ENCODE measurements at regions not wholly inside any gene's neighbourhood (a gene's known extent, or its start where the extent isn't known, plus 50 kb on each side); places are given as distances from the start of the nearest gene placed in this dataset.

DNA sequence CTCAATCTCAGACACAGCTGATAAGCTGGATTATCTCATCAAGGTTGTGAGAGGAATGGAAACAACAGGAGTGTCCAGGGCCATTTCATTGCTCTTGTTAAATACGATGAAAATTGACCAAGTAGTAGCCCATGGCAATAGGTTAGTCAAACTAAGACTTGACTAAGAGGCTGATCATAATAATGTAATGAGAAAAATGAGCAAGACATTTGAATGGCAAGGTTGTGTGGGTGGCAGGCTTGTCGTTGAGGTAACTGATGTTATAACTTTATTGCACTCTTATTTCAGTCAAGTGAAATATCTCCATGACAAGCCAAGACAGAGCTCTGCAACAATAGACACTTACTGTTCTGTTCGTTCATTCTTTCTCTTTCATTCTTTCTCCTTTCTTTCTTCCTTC is 532.0 kb downstream of the GATA3 start:
- ChIA-PET CTCF (no interaction called here), POLR2A (no interaction called here)
- TF ChIP-seq, protein P1, sequence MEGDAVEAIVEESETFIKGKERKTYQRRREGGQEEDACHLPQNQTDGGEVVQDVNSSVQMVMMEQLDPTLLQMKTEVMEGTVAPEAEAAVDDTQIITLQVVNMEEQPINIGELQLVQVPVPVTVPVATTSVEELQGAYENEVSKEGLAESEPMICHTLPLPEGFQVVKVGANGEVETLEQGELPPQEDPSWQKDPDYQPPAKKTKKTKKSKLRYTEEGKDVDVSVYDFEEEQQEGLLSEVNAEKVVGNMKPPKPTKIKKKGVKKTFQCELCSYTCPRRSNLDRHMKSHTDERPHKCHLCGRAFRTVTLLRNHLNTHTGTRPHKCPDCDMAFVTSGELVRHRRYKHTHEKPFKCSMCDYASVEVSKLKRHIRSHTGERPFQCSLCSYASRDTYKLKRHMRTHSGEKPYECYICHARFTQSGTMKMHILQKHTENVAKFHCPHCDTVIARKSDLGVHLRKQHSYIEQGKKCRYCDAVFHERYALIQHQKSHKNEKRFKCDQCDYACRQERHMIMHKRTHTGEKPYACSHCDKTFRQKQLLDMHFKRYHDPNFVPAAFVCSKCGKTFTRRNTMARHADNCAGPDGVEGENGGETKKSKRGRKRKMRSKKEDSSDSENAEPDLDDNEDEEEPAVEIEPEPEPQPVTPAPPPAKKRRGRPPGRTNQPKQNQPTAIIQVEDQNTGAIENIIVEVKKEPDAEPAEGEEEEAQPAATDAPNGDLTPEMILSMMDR (IDR thresholded peaks at IDR 0.05; ENCODE audit: low read depth, low read length), result no peak

DNA sequence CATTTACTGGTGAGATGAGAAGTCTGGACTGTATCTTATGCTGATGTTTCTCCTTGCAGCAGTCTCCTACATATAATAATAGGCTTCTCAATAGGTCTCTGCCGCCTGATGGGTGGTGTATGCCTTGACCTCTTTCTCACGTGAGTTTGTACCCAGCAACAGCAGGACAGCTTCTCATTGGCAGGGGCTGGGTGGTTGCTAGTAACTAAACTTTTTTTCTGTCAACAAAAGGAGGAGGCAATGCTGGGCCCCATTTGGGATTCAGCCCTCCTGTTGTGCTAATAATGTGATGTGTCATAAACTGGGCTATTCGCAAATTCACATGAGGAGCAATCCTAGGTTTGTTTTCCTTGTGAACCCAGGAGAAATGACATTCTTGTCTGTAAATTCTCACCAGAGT is 533.6 kb downstream of the GATA3 start:
- no peak overlapping the region for H3K27ac ChIP-seq (ENCODE audit: low read depth, low read length)
- TF ChIP-seq, protein P1 (IDR thresholded peaks at IDR 0.05; ENCODE audit: low read depth, low read length), result no peak
- H3K27me3 ChIP-seq (ENCODE audit: control insufficient read depth, insufficient read depth, low read length), result no peaks in the 10 kb centered on the region
- POLR2A ChIA-PET, result no interaction called here
- H3K4me3 ChIP-seq (ENCODE audit: low read depth, low read length), result no peak overlapping the region
- peaks cover 14% of the 10 kb centered on the region for H3K9me3 ChIP-seq (ENCODE audit: control insufficient read depth, insufficient read depth, low read length)
- CTCF ChIA-PET, result no interaction called here
- DNase-seq (ENCODE audit: low read depth, low spot score), result no peak

More for the DNA sequence above, 532.0 kb downstream of the GATA3 start:
- no peak for DNase-seq (ENCODE audit: low read depth, low spot score)
- Histone ChIP-seq H3K27me3 (ENCODE audit: control insufficient read depth, insufficient read depth, low read length) (no peaks in the 10 kb centered on the region), H3K27ac (ENCODE audit: low read depth, low read length) (no peak overlapping the region), H3K4me3 (ENCODE audit: low read depth, low read length) (no peak overlapping the region), H3K9me3 (ENCODE audit: control insufficient read depth, insufficient read depth, low read length) (peaks cover 16% of the 10 kb centered on the region)

DNA sequence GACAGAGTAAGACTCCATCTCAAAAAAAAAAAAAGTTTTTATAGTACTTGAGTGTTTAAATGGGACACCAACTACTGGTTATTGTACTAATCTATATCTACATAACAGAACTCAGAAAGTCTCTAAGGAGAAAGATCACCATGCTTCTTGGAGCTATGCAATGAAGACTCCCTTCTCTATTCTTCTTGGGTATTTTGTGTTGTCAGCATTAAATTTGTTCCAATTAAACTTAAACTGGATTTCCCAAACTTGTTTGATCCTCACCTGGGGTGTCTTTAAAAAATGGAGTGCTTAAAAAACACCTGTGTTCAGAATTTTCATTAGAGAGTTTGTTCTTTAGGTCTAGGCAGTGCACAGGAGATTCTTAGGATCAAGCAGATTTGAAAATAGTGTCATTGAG is 536.0 kb downstream of the GATA3 start:
- CTCF ChIA-PET, result no interaction called here

DNA sequence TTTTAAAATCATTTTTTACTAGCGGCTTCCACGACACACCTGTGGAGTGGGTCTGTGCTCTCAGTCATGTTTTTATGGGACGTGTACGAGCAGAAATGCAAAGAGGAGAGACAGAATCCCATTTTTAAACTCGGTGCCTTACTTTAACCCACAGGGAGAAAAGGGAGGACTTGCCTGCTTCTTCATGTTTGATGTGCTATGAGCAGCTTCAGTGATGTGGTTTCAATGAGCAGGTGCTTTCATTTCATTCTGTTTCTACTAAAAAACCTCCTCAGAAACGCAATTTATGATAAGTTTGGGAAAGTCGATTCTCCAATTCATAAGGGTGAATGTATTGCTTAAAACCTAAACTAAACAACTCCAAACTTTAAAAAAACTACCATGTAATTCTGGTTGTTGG is 537.2 kb downstream of the GATA3 start:
- ChIA-PET CTCF (no interaction called here), POLR2A (no interaction called here)
- TF ChIP-seq, protein P1 (IDR thresholded peaks at IDR 0.05; ENCODE audit: low read depth, low read length), result no peak
- Histone ChIP-seq H3K27me3 (ENCODE audit: control insufficient read depth, insufficient read depth, low read length) (no peaks in the 10 kb centered on the region), H3K4me3 (ENCODE audit: low read depth, low read length) (no peak overlapping the region), H3K27ac (ENCODE audit: low read depth, low read length) (no peak overlapping the region), H3K9me3 (ENCODE audit: control insufficient read depth, insufficient read depth, low read length) (peaks cover 10% of the 10 kb centered on the region; the same call in 1 of the 2 replicates)
- no peak for DNase-seq (ENCODE audit: low read depth, low spot score)

More for the DNA sequence above, 536.0 kb downstream of the GATA3 start:
- TF ChIP-seq, protein P1 (IDR thresholded peaks at IDR 0.05; ENCODE audit: low read depth, low read length), result no peak
- Histone ChIP-seq H3K27ac (ENCODE audit: low read depth, low read length) (no peak overlapping the region), H3K9me3 (ENCODE audit: control insufficient read depth, insufficient read depth, low read length) (peaks cover 14% of the 10 kb centered on the region), H3K27me3 (ENCODE audit: control insufficient read depth, insufficient read depth, low read length) (no peaks in the 10 kb centered on the region), H3K4me3 (ENCODE audit: low read depth, low read length) (no peak overlapping the region)
- POLR2A ChIA-PET, result no interaction called here
- no peak for DNase-seq (ENCODE audit: low read depth, low spot score)

DNA sequence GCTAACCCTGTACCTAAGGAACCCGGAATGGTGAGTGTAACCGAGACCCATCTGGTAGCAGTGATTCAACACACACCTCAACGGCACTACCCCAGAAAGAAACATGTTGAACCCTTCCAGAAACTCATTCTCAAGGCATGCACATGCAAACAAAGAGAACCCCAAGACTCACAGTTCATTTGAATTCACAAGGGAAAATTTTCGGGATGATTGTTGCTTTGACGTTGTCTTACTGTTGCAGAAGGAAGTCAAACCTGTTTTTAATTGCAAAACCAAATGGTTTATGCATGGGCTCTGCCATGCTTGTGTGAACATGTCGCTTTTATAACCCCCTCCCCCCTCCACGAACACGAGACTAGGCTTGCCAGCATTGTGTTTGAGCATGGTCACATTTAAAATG is 539.7 kb downstream of the GATA3 start:
- POLR2A ChIA-PET, result no interaction called here
- CTCF ChIA-PET, result no interaction called here
- no peak overlapping the region for H3K4me3 ChIP-seq (ENCODE audit: low read depth, low read length)

More for the DNA sequence above, 539.7 kb downstream of the GATA3 start:
- H3K9me3 ChIP-seq (ENCODE audit: control insufficient read depth, insufficient read depth, low read length), result peaks cover 14% of the 10 kb centered on the region
- no peak for DNase-seq (ENCODE audit: low read depth, low spot score)
- no peak overlapping the region for H3K27ac ChIP-seq (ENCODE audit: low read depth, low read length)
- no peaks in the 10 kb centered on the region for H3K27me3 ChIP-seq (ENCODE audit: control insufficient read depth, insufficient read depth, low read length)
- TF ChIP-seq, protein P1 (IDR thresholded peaks at IDR 0.05; ENCODE audit: low read depth, low read length), result no peak

Measured in AG04450 (cell line).